ENCODE measurements at regions not wholly inside any gene's neighbourhood (a gene's known extent, or its start where the extent isn't known, plus 50 kb on each side); places are given as distances from the start of the nearest gene placed in this dataset.

GRCh38 chr5:87101321-87101720 lies 166.4 kb upstream of the RASA1 start:
- POLR2A ChIA-PET: no interaction called here
- H3K4me3 ChIP-seq (ENCODE audit: low read depth, low read length): no peak overlapping the region
- no peak for TF ChIP-seq CTCF (IDR thresholded peaks at IDR 0.05; ENCODE audit: insufficient read depth, low read length, missing control alignments)
- CTCF ChIA-PET: no interaction called here
- no peak for DNase-seq (ENCODE audit: low read depth, low spot score)

DNA sequence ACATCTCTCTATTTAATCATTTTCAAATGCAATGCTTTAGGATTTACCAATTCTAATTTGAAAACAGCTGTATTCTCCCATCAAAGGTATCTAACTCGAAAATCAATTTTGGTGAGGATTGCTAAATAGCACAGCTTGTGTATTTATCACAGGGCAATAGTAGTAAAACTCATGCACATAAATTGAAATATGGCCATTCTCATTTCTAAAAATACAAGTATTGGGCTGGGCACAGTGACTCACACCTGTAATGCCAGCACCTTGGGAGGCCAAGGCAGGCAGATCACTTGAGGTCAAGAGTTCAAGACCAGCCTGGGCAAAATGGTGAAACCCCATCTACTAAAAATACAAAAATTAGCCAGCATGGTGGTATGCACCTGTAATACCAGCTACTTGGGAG lies 164.8 kb upstream of the RASA1 start:
- DNase-seq (ENCODE audit: low read depth, low spot score): no peak
- POLR2A ChIA-PET: no interaction called here
- CTCF ChIA-PET: no interaction called here
- TF ChIP-seq CTCF (IDR thresholded peaks at IDR 0.05; ENCODE audit: insufficient read depth, low read length, missing control alignments): no peak
- no peak overlapping the region for H3K4me3 ChIP-seq (ENCODE audit: low read depth, low read length)

- POLR2A ChIA-PET: no interaction called here
- H3K4me3 ChIP-seq (ENCODE audit: low read depth, low read length): no peak overlapping the region
- DNase-seq (ENCODE audit: low read depth, low spot score): no peak
- TF ChIP-seq CTCF (IDR thresholded peaks at IDR 0.05; ENCODE audit: insufficient read depth, low read length, missing control alignments): no peak
- CTCF ChIA-PET: no interaction called here
Measured at GRCh38 chr5:87103616-87104287, 163.9 kb upstream of the RASA1 start.

GRCh38 chr5:87105577-87105976 lies 162.1 kb upstream of the RASA1 start:
- no peak overlapping the region for H3K4me3 ChIP-seq (ENCODE audit: low read depth, low read length)
- TF ChIP-seq CTCF (IDR thresholded peaks at IDR 0.05; ENCODE audit: insufficient read depth, low read length, missing control alignments): no peak
- DNase-seq (ENCODE audit: low read depth, low spot score): no peak
- ChIA-PET CTCF (no interaction called here), POLR2A (no interaction called here)

GRCh38 chr5:87109746-87110145 lies 157.9 kb upstream of the RASA1 start:
- no peak for TF ChIP-seq CTCF (IDR thresholded peaks at IDR 0.05; ENCODE audit: insufficient read depth, low read length, missing control alignments)
- CTCF ChIA-PET: no interaction called here
- no peak overlapping the region for H3K4me3 ChIP-seq (ENCODE audit: low read depth, low read length)
- POLR2A ChIA-PET: no interaction called here
- DNase-seq (ENCODE audit: low read depth, low spot score): no peak

DNA sequence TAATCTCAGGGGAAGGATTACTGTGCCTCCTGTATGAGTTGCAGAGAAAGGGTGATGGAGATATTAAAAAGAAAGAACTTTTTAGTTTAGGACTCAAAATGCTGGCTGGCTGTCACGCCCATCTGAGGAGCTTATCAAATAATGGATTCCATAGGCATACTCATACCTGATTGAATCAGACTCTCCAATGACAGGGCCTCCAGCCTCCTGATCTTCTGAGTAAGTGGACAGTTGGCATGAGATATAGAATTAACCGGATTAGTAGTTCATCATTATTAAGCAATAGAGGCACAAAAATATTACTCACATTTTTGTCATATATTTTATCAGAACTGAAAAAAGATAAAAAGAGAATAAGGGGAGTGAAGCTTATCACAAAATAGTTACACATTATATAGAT lies 157.0 kb upstream of the RASA1 start:
- DNase-seq (ENCODE audit: low read depth, low spot score): no peak
- no peak overlapping the region for H3K4me3 ChIP-seq (ENCODE audit: low read depth, low read length)
- TF ChIP-seq CTCF (IDR thresholded peaks at IDR 0.05; ENCODE audit: insufficient read depth, low read length, missing control alignments): no peak
- CTCF ChIA-PET: interaction anchor here (1.8 kb wide), 1 partner anchor 40 kb away, joined by 4 read pairs; no protein-coding TSS in a partner anchor
- POLR2A ChIA-PET: no interaction called here
